Hypothalamus (tissue), 51 donors: ENCODE measurements at regions not wholly inside any gene's neighbourhood (a gene's known extent, or its start where the extent isn't known, plus 50 kb on each side); places are given as distances from the start of the nearest gene placed in this dataset.
"Not testable (repeated sequence)": the region's sequence is repeated elsewhere in the genome, so short reads cannot be mapped to it uniquely, and the experiment has no call there.

Experiments used
- DNase-seq, 51 donors: peaks; one replicate each; lab custom pipeline; 2025; lab: John Stamatoyannopoulos, UW

DNA sequence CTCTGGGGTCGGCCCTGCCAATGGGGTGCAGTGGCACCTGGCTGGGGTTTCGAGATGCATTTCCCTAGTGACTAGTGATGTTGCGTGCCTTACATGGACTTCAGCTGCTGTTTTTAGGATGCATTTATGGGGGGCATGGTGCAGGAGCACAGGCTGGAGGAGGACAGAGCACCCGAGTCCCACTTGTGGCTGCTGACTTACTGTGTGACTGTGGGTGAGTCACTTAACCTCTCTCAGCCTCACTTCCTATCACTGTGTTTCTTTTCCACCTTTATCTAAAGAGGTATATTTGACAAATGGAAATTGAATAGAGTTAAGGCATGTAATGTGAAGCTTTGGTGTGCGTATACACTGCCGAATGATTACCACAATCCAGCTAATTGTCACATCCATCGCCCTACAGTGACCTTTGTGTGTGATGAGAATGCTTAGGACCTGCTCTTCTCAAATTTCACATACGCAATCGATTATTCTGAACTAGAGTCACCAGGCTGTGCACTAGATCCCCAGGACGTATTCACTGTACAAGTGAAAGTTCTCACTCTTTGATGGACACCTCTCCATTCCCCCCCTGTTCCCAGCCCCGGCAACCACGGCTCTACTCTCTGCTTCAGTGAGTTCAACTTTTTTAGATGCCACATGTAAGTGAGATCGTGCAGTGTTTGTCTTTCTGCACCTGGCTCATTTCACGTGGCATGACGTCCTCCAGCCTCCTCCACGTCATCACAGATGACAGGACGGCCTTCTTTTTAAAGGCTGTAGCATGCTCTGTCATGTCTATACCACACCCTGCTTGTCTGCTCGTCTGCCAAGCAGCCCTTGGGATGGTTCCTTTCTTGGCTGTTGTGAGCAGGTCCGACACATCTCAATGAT is 202.3 kb downstream of the NPIPB11 start:
- not testable (repeated sequence) for DNase-seq

DNA sequence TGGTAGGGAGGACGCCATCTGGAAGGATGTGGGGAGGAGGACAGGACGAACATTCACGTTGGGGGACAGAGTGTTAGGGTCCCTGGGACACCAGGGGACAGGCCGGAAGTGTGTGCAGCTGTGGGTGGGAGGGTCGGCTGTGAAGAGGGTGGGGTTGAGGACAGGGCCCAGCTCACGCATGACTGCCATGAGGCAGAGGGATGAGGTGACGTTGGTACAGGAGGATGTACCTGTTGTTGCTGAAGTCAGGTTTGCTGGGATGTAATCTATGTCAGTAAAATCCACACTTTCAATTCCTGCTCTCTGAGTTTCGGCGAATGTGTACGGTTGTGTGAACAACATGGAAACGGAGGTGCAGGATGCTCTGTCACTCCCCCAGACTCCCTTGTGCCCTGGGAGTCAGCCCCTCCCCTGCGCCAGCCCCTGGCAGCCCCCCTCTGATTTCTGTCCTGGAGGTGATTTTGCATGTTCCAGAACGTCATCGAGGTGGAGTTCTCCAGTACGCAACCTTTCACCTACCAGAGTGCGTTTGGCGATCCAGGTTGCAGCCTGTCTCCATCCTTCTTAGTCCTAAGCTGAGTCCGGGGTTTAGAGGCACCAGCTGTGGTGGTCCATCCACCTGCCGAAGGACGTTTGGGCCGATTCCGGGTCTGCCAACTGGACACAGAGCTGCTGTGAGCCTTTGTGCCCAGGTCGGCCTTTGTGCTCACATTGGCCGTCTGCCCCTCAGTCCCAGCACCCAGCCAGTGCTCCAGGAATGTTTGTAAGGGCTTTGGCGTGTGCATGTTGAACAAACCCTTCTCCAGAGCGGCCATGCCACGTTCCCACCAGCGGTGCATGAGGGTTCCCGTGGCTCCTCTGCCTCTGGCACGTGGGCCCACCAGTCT is 203.2 kb downstream of the NPIPB11 start:
- peak in 1 of 51 donors; percentile 9 for DNase-seq

DNA sequence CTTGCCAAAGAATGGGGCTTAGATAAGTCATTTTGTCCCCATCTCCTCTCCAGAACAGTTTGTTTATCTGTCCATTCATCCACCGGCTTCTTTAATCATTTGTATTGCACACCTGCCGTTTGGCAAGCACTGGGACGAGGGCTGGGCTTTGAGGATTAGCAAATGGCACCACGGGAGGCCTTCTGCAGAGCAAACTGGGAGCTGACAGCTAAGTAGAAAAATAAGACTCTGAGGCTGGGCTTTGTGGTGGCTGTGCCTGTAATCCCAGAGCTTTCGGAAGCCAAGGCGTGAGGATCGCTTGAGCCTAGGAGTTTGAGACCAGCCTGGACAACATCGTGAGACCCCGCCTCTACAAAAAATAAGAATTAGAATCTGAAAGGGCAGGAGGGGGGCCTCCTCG is 203.9 kb downstream of the NPIPB11 start:
- DNase-seq = not testable (repeated sequence)

DNA sequence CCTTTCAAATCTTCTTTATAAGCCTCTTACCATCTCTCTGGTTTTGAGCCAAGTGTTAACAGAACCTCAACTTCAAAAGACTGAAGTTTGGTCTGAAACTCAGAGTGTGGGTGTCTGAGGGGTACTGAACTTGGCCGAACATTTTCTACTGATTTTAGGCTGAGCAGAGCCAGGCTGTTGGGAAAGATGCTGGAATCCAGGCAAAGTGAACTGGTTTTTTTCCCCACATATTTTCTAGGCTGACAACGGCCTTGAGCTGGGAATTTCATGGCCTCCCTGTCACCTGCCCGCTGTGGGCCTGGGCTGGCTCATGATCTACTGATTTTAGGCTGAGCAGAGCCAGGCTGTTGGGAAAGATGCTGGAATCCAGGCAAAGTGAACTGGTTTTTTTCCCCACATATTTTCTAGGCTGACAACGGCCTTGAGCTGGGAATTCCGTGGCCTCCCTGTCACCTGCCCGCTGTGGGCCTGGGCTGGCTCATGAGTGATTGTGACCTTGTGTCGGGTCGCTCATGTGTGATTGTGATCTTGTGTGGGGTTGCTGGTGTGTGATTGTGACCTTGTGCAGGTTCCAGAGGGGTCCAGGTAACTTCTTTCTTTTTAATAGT is 204.4 kb downstream of the NPIPB11 start:
- DNase-seq = peak in 3 of 51 donors; percentile 26 to 58 (median 28)

DNA sequence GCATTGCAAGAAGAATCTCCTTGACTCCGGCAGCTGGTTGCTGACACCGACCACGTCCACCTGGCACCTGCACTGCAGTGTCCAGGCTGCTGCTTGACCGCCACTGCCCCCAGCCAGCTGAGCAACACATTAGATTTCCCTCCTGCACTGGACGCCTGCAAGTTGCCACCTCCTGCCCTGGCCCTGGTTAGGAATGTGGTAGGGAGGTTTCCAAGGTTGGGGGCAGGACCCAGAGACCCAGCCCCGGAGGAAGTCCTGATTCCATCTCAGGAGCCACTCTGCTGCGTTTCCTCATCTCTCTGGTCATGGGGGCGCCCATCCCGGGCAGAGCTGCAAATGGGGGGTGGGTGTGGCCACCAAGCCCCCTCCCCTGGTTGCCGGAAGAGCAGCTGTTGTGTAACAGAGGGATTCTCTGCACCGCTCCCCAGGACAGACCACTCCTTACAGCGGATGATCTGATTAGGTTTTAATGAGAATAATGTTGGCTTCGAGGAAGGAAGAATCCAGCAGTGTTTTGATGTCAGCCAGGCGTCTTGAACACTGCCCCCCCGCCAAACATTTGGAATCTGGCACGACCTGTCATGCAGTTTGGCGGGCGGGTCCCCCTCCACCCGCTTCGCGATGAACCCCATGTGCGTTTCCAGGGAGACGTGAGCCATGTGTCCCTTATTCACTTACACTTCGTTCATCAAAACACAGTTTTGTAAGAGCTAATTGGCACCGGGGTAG is 205.1 kb downstream of the NPIPB11 start:
- DNase-seq = peak in 15 of 51 donors; percentile 13 to 60 (median 24)

DNA sequence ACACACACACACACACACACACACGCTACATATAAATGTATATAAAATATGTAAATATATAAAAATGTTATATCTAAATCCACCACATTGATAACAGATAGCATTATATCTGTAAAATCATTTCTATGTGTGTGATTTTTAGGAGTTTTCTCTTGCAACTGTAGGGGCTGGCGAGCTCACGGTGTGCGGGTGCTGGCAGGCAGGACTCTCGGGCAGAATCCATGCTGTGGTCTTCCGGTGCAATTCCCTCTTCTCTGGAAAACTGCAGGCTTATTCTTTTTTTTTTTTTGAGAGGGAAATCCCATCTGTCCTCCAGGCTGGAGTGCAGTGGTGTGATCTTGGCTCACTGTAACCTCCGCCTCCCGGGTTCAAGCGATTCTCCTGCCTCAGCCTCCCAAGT is 205.8 kb downstream of the NPIPB11 start:
- DNase-seq = not testable (repeated sequence)

DNA sequence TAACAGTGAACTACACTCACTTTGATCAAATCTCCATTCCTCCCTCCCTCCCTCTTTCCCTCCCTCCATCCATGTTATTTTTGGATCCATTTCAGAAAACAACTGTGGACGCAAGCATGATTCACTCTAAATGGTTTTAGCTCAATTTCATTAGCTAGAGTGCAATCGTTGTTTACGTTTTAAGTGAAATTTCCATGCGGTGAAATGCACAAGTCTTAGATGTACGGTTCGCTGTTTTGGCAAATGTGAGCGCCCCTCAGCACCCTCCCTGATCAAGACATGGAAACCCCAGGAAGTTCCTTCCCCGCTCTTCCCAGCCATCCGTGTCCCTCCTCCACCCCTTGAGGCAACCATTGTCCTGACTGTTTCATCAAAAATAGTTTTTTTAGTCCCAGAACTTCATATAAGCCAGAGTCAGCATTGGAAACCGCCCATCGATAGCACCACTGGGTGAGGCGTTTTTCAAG is 206.3 kb downstream of the NPIPB11 start:
- not testable (repeated sequence) for DNase-seq

DNA sequence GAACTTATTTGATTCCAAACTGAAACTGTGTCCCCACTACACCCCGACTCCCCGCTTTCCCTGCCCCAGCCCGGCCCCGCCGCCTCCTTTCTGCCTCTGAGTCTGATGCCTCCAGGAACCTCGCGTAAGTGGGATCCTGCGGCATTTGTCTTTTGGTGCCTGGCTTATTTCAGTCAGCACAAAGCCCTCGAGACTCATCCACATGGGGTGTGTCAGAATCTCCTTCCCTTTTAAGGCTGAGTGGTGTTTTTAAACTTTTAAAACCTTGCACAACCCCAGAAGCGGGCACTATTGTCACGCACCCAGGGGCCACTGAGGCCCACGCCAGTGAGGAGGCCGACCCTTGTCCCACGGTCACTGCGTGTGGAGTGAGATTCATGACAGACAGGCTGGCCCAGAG is 206.9 kb downstream of the NPIPB11 start:
- not testable (repeated sequence) for DNase-seq

DNA sequence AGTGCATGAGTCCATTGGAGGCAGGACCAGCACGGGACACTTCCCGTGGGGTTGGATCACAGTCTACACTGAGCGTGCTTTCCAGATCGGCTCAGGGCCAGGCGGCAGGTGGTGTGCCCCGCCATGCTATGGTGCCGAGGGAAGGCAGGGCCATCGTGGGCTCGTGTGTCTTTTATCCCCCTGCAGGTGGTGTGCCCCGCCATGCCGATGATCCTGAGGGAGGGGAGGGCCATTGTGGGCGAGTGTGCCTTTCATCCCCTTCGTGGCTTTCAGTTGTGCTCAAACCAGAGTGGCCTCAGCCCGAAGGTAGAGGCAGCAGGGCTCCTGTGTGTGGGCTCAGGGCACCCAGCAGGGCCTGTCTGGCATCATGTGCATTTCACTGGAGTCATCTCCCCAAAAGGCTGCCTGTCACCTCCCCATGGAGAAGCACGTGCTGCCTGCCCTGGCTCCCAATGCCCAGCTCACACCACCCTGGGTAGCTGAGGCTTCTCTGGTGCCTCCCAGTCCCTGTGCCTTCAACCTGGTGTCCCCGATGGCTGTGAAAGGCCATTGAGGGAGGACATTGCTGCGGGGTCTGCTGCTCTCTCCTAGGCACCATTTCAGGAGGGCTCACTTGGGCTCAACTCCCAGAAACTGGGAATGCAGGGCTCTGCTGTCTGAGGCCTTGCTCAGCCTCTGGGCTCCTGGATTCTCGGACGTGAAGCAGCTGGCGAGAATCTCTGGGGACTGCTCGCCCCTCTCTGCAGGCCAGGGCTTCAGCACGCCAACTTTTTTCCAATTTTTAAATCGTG is 207.6 kb downstream of the NPIPB11 start:
- no peak for DNase-seq

DNA sequence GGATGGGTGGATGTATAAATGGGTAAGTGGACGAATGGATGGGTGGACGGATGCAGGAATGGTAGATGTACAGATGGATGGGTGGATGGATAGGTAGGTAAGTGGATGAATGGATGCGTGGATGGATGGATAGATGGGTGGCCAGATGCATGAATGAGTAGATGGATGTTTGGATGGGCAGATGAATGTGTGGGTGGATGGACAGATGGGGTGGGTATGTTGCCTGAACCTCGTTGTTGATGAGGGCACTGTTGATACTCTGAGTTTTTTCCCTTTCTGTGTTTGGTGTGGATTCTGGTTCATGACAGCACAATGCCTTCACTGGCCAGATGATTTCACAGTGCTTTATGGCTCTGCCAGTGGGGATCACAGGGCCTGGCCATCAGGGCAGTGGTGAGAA is 208.3 kb downstream of the NPIPB11 start:
- DNase-seq = no peak

DNA sequence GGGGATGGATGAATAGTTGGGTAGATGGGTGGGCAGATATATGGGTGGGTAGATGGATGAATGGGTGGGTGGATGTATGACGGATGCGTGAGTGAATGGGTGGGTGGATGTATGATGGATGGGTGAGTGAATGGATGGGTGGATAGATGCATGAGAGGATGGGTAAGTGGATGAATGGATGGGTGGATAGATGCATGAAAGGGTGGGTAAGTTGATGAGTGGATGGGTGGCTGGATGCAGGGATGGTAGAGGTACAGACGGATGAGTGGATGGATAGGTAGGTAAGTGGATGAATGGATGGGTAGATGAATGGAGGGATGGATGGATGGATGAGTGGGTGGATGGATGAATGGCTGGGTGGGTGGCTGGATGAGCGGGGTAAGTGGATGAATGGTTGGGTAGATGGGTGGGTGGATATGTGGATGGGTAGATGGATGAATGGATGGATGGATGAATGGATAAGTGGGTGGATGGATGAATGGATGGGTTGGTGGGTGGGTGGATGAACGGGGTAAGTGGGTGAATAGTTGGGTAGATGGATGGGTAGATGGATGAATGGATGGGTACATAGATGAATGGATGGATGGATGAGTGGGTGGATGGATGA is 208.9 kb downstream of the NPIPB11 start:
- DNase-seq = not testable (repeated sequence)

DNA sequence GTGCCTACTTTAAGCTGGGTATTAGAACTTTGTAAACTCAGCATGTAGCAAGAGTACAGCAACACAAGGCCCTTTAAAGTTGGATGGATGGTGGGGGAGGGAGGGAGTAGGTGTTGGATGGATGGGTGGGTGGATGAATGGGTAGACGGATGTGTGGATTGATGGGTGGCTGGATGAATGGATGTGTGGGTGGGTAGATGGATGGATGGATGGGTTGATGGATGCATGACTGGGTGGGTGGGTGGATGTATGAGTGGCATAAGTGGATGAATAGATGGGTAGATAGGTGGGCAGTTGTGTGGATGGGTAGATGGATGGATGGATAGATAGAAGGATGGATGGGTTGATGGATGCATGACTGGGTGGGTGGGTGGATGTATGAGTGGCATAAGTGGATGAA is 209.8 kb downstream of the NPIPB11 start:
- not testable (repeated sequence) for DNase-seq

DNA sequence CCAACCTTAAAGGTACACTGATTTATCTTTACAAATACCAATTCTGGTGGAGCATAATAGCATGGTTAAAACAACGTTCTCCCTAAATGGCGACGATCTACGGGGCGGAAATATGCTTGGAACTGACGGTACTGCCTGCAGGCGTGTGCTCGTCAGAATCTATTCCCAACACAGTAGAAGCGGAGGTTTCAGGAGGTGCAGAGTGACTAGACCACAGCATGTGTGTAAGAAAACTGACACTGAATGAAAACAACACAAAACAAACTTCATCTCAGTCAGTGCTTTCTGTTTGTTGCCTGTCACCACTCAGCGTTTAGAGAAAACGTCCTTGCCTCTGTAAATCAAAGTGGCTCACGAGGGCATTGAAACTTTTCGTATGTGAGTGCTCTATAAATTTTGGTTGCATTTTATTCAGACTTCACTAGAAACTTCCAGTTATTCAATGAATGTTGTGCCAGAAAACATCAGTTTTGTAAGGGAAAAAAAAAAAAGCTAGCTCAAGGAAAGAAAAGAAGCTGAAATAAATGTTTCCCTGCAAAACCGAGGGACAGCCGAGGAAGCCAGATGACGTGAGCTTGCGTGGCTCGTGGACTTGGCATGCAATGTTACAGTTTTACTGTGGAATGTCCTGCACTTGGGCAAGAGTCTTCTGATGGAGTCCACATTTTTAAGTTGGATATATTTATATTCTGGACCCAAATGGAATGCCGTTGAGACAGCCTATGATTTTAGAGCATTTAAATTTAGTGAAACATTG is 210.4 kb downstream of the LAT start:
- not testable (repeated sequence) for DNase-seq

DNA sequence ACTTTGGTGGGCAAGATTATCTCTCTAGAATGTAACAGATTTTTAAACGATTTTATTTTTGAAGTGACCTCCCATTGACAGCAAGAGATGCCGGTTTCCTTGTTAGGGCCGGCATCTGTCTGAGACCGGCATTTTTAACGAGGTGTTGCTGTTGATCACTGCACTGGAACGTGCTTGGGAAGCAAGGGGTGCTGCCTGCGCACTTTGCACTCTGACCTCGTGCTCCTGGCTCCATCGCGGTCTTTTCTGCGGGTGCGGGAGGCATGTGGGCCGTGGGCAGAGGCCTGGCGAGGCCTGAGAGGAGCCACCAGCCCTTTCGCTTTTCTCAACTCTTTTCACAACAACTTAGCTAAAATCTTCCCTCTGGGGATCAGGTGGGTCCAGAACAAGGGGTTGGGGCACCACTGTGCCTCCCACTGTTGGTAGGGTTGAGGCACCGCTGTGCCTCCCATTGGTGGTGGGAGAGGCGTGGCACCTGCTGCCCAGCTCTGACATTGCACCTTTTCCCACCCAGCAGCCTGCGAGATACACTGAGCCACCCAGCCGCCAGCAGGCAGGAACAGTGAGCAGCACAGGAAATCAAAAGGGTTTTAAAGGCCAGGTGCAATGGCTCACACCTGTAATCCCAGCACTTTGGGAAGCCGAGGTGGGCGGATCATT is 209.5 kb downstream of the LAT start:
- not testable (repeated sequence) for DNase-seq

DNA sequence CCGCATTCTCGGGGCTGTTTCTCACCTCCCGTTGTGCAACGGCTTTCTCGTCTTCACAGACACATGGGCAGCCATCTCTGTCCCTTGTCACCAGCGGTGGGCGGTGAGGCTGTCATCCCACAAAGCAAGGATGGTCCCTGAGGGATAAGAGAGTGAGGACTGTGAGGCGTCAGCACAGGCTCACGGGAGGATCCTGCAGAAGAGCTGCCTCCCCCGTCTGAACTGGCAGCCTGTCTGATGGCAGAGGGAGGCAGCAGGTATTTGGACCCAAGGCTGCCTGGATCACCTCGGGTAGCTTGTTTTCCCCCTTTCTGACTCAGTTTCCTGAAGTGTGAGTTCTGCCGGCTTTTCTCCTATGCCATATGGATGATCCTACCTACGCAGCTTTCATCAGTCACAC is 208.8 kb downstream of the LAT start:
- not testable (repeated sequence) for DNase-seq

DNA sequence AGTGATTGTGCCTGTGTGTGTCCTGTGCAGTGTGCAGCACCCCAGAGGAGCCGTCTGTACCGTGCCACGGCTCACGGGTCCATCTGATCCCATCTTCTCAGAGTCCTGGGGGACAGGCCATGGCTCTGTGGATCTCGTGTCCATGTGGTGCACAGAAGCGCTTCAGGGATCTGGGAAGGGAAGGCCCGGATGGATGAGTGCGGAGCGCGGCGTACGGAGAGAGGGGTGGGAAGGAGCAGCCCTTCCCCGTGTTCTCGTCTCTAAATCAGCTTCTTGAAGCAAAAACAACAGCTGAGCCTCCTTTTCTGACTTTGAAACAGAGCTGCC is 208.4 kb downstream of the LAT start:
- DNase-seq = not testable (repeated sequence)

DNA sequence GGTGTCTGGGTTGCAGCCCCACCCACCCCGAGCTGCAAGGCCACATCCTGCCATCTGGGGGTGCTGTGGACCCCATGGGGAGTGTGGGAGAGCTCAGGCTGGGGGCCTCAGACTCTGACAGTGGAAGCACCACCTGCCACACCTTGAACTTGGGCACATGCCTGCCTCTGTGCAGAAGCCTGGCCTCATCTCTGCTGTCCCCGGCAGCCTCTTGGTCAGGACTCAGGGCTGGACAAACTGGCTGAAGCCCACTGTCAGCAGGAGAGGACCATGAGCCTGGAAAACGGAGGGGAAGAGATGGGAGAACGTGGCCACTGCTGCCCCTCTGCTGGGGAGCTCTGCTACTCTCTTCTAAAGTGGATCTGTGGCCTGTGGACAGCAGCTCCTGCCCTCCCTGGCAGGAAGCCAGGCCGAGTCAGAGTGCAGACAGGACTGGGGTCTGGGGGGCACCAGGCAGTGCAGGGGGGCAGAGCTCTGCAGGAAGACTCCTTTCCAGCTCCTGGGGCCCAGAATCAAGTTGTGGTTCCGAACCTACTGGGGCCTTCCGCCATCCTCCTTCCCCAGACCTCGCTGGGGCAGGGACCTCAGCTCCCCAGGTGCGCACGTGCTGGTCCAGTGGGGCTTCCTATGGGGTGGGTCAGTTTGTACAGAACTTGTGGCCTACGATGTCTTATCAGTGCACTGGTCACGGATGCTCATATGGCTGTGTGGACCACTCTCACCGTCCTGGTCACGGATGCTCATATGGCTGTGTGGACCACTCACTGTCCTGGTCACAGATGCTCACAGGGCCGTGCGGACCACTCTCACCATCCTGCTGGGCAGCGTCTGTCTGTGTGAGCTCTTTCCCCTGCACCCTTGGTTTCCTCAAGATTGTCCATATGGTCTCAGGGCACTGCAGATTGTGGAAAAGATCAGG is 207.7 kb downstream of the LAT start:
- DNase-seq = no peak
